Mucosa of descending colon (tissue), 3 donors: ENCODE measurements at regions not wholly inside any gene's neighbourhood (a gene's known extent, or its start where the extent isn't known, plus 50 kb on each side); places are given as distances from the start of the nearest gene placed in this dataset.

Source experiments
- ATAC-seq: fragments of 200-7000 bp; cut with Tn5 transposase; one replicate; pipeline ENCODE4 v1.9.1; 2020; ENCODE audit warnings: mild to moderate bottlenecking, moderate library complexity
- DNase-seq, 3 donors: peaks; one replicate each; pipeline ENCODE4 v3.0.0-alpha.2; 2020
- H3K36me3 ChIP-seq: fragments of 200-600 bp; one replicate; pipeline ENCODE4 v1.8.0; 2021; ENCODE audit warnings: low read depth, mild to moderate bottlenecking
- H3K4me1 ChIP-seq: fragments of 200-600 bp; one replicate; pipeline ENCODE4 v1.8.0; 2021; ENCODE audit warnings: low read depth, mild to moderate bottlenecking
- H3K4me3 ChIP-seq: fragments of 200-600 bp; one replicate; pipeline ENCODE4 v1.8.0; 2021; ENCODE audit warnings: mild to moderate bottlenecking
- H3K9me3 ChIP-seq: fragments of 200-600 bp; one replicate; pipeline ENCODE4 v1.8.0; 2021; ENCODE audit warnings: mild to moderate bottlenecking
- intact Hi-C, 2 donors: fragments of 100-400 bp; cut with DNase I in 1 of 2; cut with micrococcal nuclease in 1 of 2; formaldehyde crosslinking; loops; one replicate each; pipeline versions ENCODE4 v1.11.0 to v1.11.1; 2022; cut with DNase I, micrococcal nuclease
- TF ChIP-seq, protein P1 (sequence below): fragments of 200-600 bp; IDR thresholded peaks from one replicate; pipeline ENCODE4 v1.8.0; 2022; ENCODE audit warnings: antibody characterized with exemption, mild to moderate bottlenecking
- donor health status: DM: no; HTN: no; CAD: no; lungs with moderate emphysema.
- donor health status: DM: no; HTN: no; CAD: no.
- donor health status: DM: no; HTN: yes; CAD: no.

DNA sequence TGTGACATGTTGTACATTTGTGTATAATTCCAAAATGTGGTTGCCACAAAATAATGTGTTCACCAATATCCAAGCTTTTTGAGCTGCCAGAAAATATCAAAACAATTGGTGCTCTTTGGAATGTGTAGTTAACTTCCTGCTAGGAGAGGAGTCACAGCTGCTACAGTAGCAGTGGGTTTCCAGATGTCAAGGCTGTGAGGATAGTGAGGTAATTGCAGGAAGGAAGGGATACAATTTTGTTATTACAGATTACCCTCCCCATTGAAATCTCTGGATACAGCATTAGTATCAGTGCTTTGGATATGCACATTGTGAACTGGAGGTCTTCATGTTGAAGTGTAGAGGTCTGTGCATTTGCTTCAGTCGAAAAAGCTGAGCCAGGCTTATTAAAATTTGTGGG lies 253.2 kb downstream of the PTPRC start:
- H3K9me3 ChIP-seq, result no peaks in the 10 kb centered on the region
- no peak for DNase-seq
- intact Hi-C loops, result no loop called here
- H3K4me3 ChIP-seq, result no peak overlapping the region
- TF ChIP-seq, protein P1, sequence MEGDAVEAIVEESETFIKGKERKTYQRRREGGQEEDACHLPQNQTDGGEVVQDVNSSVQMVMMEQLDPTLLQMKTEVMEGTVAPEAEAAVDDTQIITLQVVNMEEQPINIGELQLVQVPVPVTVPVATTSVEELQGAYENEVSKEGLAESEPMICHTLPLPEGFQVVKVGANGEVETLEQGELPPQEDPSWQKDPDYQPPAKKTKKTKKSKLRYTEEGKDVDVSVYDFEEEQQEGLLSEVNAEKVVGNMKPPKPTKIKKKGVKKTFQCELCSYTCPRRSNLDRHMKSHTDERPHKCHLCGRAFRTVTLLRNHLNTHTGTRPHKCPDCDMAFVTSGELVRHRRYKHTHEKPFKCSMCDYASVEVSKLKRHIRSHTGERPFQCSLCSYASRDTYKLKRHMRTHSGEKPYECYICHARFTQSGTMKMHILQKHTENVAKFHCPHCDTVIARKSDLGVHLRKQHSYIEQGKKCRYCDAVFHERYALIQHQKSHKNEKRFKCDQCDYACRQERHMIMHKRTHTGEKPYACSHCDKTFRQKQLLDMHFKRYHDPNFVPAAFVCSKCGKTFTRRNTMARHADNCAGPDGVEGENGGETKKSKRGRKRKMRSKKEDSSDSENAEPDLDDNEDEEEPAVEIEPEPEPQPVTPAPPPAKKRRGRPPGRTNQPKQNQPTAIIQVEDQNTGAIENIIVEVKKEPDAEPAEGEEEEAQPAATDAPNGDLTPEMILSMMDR, result no peak
- H3K36me3 ChIP-seq, result no peaks in the 10 kb centered on the region
- no peak for ATAC-seq
- no peaks in the 10 kb centered on the region for H3K4me1 ChIP-seq

DNA sequence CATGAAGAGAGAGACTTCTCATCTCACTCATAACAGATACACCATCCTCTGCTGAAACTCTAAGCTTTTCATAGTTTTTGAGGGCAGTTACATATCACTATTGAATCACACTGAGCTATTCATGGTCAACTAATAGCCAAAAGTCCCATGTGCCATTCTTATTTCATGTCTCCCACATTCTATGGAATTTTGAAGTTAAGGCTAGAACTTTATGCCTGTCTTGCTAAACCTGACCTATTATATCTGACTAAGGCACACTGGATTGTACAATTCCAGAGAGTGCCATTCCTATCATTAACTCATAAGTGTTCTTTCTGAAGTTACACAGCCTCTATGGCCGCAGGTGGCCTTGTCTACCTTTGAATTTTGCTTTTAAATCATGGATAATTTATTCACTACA lies 254.3 kb downstream of the PTPRC start:
- no peak for DNase-seq
- H3K4me3 ChIP-seq, result no peak overlapping the region
- no peaks in the 10 kb centered on the region for H3K9me3 ChIP-seq
- TF ChIP-seq, protein P1, result no peak
- H3K36me3 ChIP-seq, result no peaks in the 10 kb centered on the region
- H3K4me1 ChIP-seq, result no peaks in the 10 kb centered on the region
- intact Hi-C loops, result no loop called here
- no peak for ATAC-seq

DNA sequence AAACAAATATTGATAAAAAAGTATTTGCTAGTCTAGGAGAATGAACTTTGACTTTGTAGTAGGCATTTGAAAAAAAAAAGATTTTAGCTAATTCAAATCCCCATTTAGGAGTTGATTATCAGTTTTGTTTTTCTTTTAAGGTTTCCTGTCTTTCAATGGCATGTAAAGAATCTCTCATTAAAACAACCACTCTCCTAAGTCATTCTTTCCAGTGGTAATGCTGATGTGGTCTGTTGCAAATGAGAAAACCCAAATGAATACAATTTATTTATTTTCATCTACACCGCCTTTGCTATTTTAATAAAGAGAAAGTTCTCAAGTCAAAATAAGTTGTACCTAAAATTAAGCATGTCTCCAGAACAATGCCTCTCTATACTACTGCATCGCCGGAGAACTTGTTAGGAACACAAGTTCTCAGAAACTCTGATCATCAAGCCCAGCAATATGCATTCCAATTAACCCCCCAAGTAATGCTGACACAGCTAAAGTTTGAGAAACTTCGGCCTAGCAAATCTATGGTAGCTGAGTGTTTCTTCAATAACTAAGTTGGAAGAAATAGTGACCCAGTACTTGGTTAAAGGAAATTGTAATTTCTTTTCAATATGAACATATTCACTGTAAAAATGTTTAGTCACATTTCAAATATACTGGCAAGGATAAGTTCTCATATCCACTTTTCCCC lies 255.1 kb downstream of the PTPRC start:
- DNase-seq, result no peak
- no peak for ATAC-seq
- intact Hi-C loops, result no loop called here
- TF ChIP-seq, protein P1, result no peak
- Histone ChIP-seq H3K9me3 (no peaks in the 10 kb centered on the region), H3K4me1 (no peaks in the 10 kb centered on the region), H3K4me3 (no peak overlapping the region), H3K36me3 (no peaks in the 10 kb centered on the region)

DNA sequence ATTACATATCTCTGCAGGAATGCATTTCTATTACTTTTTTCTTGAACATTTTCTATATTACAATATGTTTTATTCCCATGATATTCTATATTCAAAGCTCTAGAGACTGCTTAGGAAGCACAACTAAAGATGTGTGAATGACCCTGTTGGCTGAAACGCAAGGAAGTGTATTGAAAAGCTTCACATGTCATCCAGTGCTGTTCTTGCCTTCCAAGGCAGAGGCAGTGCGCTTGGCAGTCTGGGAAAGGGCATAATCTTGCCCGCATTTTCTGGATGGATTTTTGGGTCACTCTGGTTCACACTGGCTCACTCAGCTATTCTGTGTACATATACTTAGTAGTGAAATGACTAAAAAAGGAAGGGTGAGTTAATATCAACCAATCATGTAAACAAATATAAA lies 262.4 kb downstream of the PTPRC start:
- intact Hi-C loops, result no loop called here
- ATAC-seq, result no peak
- H3K4me1 ChIP-seq, result no peaks in the 10 kb centered on the region
- H3K4me3 ChIP-seq, result no peak overlapping the region
- H3K36me3 ChIP-seq, result no peaks in the 10 kb centered on the region
- H3K9me3 ChIP-seq, result no peaks in the 10 kb centered on the region
- TF ChIP-seq, protein P1, result no peak
- no peak for DNase-seq

DNA sequence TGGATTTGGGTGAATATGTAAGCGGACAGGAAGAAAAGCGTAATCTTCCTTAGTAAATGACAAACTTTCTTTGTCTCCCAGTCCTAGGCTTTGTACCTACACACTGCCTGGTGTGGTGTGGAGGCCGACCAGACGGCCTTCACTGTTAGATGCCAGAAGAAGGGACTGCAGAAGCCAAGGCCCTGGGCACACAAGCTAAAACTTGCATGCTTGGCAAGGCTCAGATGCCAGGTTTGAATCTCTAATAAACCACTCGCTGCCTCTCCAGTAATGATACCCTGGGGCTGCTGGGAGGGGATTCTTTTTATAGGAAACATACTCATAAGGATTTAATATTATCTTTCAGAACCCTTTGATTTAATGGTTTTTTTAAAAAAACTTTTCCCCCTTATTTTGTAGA lies 263.8 kb downstream of the PTPRC start:
- H3K4me1 ChIP-seq, result no peaks in the 10 kb centered on the region
- intact Hi-C loops, result no loop called here
- ATAC-seq, result no peak
- no peak overlapping the region for H3K4me3 ChIP-seq
- TF ChIP-seq, protein P1, result no peak
- no peak for DNase-seq
- no peaks in the 10 kb centered on the region for H3K36me3 ChIP-seq
- no peaks in the 10 kb centered on the region for H3K9me3 ChIP-seq

DNA sequence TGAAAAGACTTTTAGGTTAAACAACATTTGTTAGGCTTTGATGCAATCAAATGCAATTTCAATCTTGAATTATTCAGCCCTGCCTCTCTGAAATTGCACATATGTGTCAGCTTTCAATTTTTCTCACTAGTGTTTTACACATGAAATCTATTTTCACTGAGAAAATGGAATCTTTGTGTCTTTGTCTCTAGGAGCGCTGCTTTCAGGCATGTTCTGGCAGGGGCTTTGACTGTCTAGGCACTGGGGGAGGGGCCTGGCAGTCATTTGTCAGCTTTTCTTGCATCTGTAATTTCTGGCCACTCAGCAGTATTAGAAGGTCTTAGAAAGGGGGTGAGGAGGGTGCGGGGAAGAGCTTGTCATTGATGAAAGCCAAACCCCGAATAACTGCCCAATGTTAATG lies 264.4 kb downstream of the PTPRC start:
- TF ChIP-seq, protein P1, result no peak
- H3K4me1 ChIP-seq, result no peaks in the 10 kb centered on the region
- H3K4me3 ChIP-seq, result no peak overlapping the region
- DNase-seq, result no peak
- ATAC-seq, result no peak
- no peaks in the 10 kb centered on the region for H3K36me3 ChIP-seq
- intact Hi-C loops, result no loop called here
- H3K9me3 ChIP-seq, result no peaks in the 10 kb centered on the region
